HepG2 (cell line): ENCODE measurements at regions not wholly inside any gene's neighbourhood (a gene's known extent, or its start where the extent isn't known, plus 50 kb on each side); places are given as distances from the start of the nearest gene placed in this dataset.

Source experiments
- ATAC-seq: fragments of 200-7000 bp; cut with Tn5 transposase; 3 replicates; pipeline ENCODE4 v1.9.1; 2020; ENCODE audit warnings: mild to moderate bottlenecking, moderate library complexity
- BruUV-seq: library from RNA; stranded (reverse); fragments of 400-500 nt; replicated peaks from 2 replicates; lab custom pipeline; 2021; lab: Mats Ljungman, UMichigan
- CTCF ChIA-PET: fragments of 300-600 bp; formaldehyde crosslinking; extraction: SDS; loops from one replicate; lab custom pipeline; 2021; ENCODE audit warnings: low total read pairs, inconsistent platforms, low intra/inter-chr PET ratio; lab: Yijun Ruan, JAX
- POLR2A ChIA-PET: fragments of 350-600 bp; sonication (Branson Sonifier 250); formaldehyde crosslinking; loops from one replicate; lab custom pipeline; 2020; ENCODE audit warnings: antibody characterized with exemption, inconsistent platforms; lab: Yijun Ruan, JAX
- DNase-seq: peaks from one replicate; pipeline ENCODE4 v3.0.0-alpha.2; 2015; ENCODE audit warnings: low spot score
- FAIRE-seq: peaks from 3 replicates; lab custom pipeline; 2011; peaks lifted over from hg19 to GRCh38; lab: Jason Lieb, UNC
- H2AFZ ChIP-seq: one replicate; pipeline ENCODE4 v1.6.1; 2011; ENCODE audit warnings: low read length, inconsistent platforms
- H3K27ac ChIP-seq: fragments of 300-600 bp; 3 replicates; pipeline ENCODE4 v1.8.0; 2011; ENCODE audit warnings: mixed run types, mild to moderate bottlenecking, mixed read lengths, low read length, inconsistent platforms; ENCODE audit not compliant: insufficient read depth; ENCODE audit errors: extremely low read length
- H3K27me3 ChIP-seq, 2 experiments: fragments of 200-600 bp in 1 of 2; 2 replicates in 1 of 2; 3 replicates in 1 of 2; pipeline versions ENCODE4 v1.6.0 to v1.8.0; 2011; ENCODE audit warnings: low read length in 2 of 2, mild to moderate bottlenecking in 2 of 2, moderate library complexity in 2 of 2, inconsistent platforms in 1 of 2; ENCODE audit not compliant: insufficient read depth in 2 of 2, control insufficient read depth in 1 of 2
- H3K36me3 ChIP-seq, 2 experiments: fragments of 200-600 bp in 1 of 2; replicated peaks in 1 of 2; 2 replicates in 1 of 2; 3 replicates in 1 of 2; pipeline versions ENCODE4 v1.5.1 to v1.8.0; 2011; ENCODE audit warnings: low read length in 2 of 2, inconsistent platforms in 1 of 2; ENCODE audit not compliant: insufficient read depth in 2 of 2, control insufficient read depth in 1 of 2
- H3K4me1 ChIP-seq: 2 replicates; pipeline ENCODE4 v1.5.1; 2012; ENCODE audit warnings: low read length, inconsistent platforms; ENCODE audit not compliant: insufficient read depth
- H3K4me2 ChIP-seq: 2 replicates; pipeline ENCODE4 v1.6.0; 2011; ENCODE audit warnings: low read depth, low read length, inconsistent platforms
- H3K4me3 ChIP-seq, 3 experiments: fragments of 200-600 bp in 1 of 3; sonication (generic), shearing (Covaris generic) in 1 of 3; replicated peaks in 1 of 3; 2 replicates each; pipeline ENCODE4 v1.5.1; 2011 to 2016; ENCODE audit warnings: low read length in 3 of 3, inconsistent platforms in 2 of 3, low read depth in 2 of 3, mild to moderate bottlenecking in 2 of 3, control low read depth in 1 of 3, mixed read lengths in 1 of 3; ENCODE audit not compliant: insufficient read depth in 1 of 3
- H3K79me2 ChIP-seq: one replicate; pipeline ENCODE4 v1.6.1; 2011; ENCODE audit warnings: low read length, inconsistent platforms; ENCODE audit not compliant: insufficient read depth
- H3K9ac ChIP-seq: 2 replicates; pipeline ENCODE4 v1.6.0; 2011; ENCODE audit warnings: mild to moderate bottlenecking, low read depth, low read length, inconsistent platforms; ENCODE audit not compliant: insufficient read depth
- H3K9me3 ChIP-seq: 2 replicates; pipeline ENCODE4 v1.5.1; 2012; ENCODE audit warnings: mild to moderate bottlenecking, low read length
- H4K20me1 ChIP-seq: 2 replicates; pipeline ENCODE4 v1.6.0; 2011; ENCODE audit warnings: inconsistent platforms, mild to moderate bottlenecking, low read length, moderate library complexity; ENCODE audit not compliant: insufficient read depth
- GABPA ChIP-seq, 2 experiments: IDR thresholded peaks; 2 replicates each; pipeline ENCODE4 v1.6.1; 2011 to 2016; ENCODE audit warnings: low read depth in 2 of 2, low read length in 1 of 2, missing biosample characterization in 1 of 2, missing genetic modification characterization in 1 of 2
- HMG20B ChIP-seq: conservative IDR thresholded peaks from 2 replicates; pipeline ENCODE4 v1.6.1; 2016; ENCODE audit warnings: missing genetic modification reagents, missing compliant biosample characterization
- MNT ChIP-seq: fragments of 450-650 bp; IDR thresholded peaks from 2 replicates; pipeline ENCODE4 v1.6.1; 2016
- TFDP1 ChIP-seq: IDR thresholded peaks from 2 replicates; pipeline ENCODE4 v1.6.1; 2016; ENCODE audit warnings: missing compliant biosample characterization, missing genetic modification reagents, borderline replicate concordance
- WIZ ChIP-seq: sonication (generic); formaldehyde crosslinking; IDR thresholded peaks from 2 replicates; pipeline ENCODE4 v1.5.1; 2020; ENCODE audit warnings: mild to moderate bottlenecking, missing genetic modification reagents
- ZNF274 ChIP-seq: sonication (generic); formaldehyde crosslinking; IDR thresholded peaks from 2 replicates; pipeline ENCODE4 v1.5.1; 2020; ENCODE audit warnings: mild to moderate bottlenecking, missing genetic modification reagents
- ZNF530 ChIP-seq: sonication (generic); formaldehyde crosslinking; IDR thresholded peaks from 2 replicates; pipeline ENCODE4 v1.5.0; 2020; ENCODE audit warnings: low read depth, mild to moderate bottlenecking, missing genetic modification reagents
- WGBS: methylation state at CpG from one replicate; pipeline ENCODE4 v1.1.6; 2017; ENCODE audit warnings: low lambda C conversion rate; 5-methylcytosine and 5-hydroxymethylcytosine counted together
- in situ Hi-C: cut with HindIII; loops from 2 replicates; pipeline ENCODE4 v1.10.0; 2017; ENCODE audit warnings: low pct_unique_long_range_greater_than_20kb; ENCODE audit not compliant: extremely low pct_ligation_motif_present
- intact Hi-C: fragments of 100-400 bp; cut with micrococcal nuclease; formaldehyde crosslinking; loops from one replicate; pipeline ENCODE4 v1.10.0; 2022; ENCODE audit not compliant: unreplicated experiment

- no peaks in the 10 kb centered on the region for H3K79me2 ChIP-seq
- H3K27ac ChIP-seq: no peak overlapping the region
- FAIRE-seq (no peak), ATAC-seq (no peak), DNase-seq (no peak)
- no peaks in the 10 kb centered on the region for H3K27me3 ChIP-seq
- BruUV-seq: no TSS peak
- POLR2A ChIA-PET: no interaction called here
- H3K36me3 ChIP-seq: no peaks in the 10 kb centered on the region
- H3K9ac ChIP-seq: no peak overlapping the region
- 96% methylated on average over 3 of the region's 3 CpGs for WGBS
- H3K4me3 ChIP-seq: no peak overlapping the region
- H3K4me2 ChIP-seq: no peak overlapping the region
- H3K4me1 ChIP-seq: peaks cover 41% of the 10 kb centered on the region
- H2AFZ ChIP-seq: no peak overlapping the region
- CTCF ChIA-PET: no interaction called here
- H3K9me3 ChIP-seq: peaks cover under 1% of the 10 kb centered on the region; the same call in 1 of the 2 replicates
- TF ChIP-seq GABPA (IDR thresholded peaks at IDR 0.05; ENCODE audit: low read depth, low read length) (no peak), GABPA (CRISPR knock-in tag; IDR thresholded peaks at IDR 0.05; ENCODE audit: low read depth) (no peak), WIZ (CRISPR knock-in tag) (no peak), TFDP1 (no peak), ZNF274 (CRISPR knock-in tag) (no peak), MNT (no peak), ZNF530 (CRISPR knock-in tag) (no peak), HMG20B (CRISPR knock-in tag) (no peak)
- intact Hi-C loops: no loop called here
- in situ Hi-C loops: no loop called here
- H4K20me1 ChIP-seq: no peaks in the 10 kb centered on the region
Observed at GRCh38 chr3:187972454-187972853, 181.5 kb upstream of the LPP start.
